WTC11 (cell line): ENCODE measurements at regions not wholly inside any gene's neighbourhood (a gene's known extent, or its start where the extent isn't known, plus 50 kb on each side); places are given as distances from the start of the nearest gene placed in this dataset.

Experiments used
- ATAC-seq: fragments of 200-7000 bp; cut with Tn5 transposase; 2 replicates; pipeline ENCODE4 v1.10.0; 2021; ENCODE audit warnings: mild to moderate bottlenecking, moderate library complexity
- CTCF ChIA-PET: fragments of 300-600 bp; sonication (Branson Sonifier 250); formaldehyde crosslinking; loops from one replicate; lab custom pipeline; 2021; ENCODE audit warnings: antibody characterized with exemption; lab: Charles Lee
- POLR2A ChIA-PET: fragments of 350-600 bp; sonication (Branson Sonifier 250); formaldehyde crosslinking; loops from one replicate; lab custom pipeline; 2021; ENCODE audit warnings: antibody characterized with exemption; lab: Charles Lee
- DNase-seq: peaks from one replicate; pipeline ENCODE4 v3.0.0; 2021; ENCODE audit warnings: low spot score
- H3K27ac Mint-ChIP-seq: 2 replicates; pipeline ENCODE4 v1.8.0; 2021; ENCODE audit warnings: mixed read lengths
- H3K27me3 Mint-ChIP-seq: 2 replicates; pipeline ENCODE4 v1.8.0; 2021; ENCODE audit warnings: low read depth, mild to moderate bottlenecking, moderate library complexity, mixed read lengths
- H3K36me3 Mint-ChIP-seq: 2 replicates; pipeline ENCODE4 v1.8.0; 2021; ENCODE audit warnings: mixed read lengths
- H3K4me1 Mint-ChIP-seq: 2 replicates; pipeline ENCODE4 v1.8.0; 2022; ENCODE audit warnings: mixed read lengths
- H3K4me3 Mint-ChIP-seq: 2 replicates; pipeline ENCODE4 v1.8.0; 2021; ENCODE audit warnings: mild to moderate bottlenecking, moderate library complexity, mixed read lengths
- H3K9me3 Mint-ChIP-seq: 2 replicates; pipeline ENCODE4 v1.8.0; 2021; ENCODE audit warnings: mixed read lengths
- AFF4 ChIP-seq: sonication (generic); formaldehyde crosslinking; IDR thresholded peaks from 2 replicates; pipeline ENCODE4 v1.8.1; 2023; ENCODE audit warnings: mild to moderate bottlenecking, missing genetic modification reagents, borderline replicate concordance
- ARID4B ChIP-seq: sonication (generic); formaldehyde crosslinking; IDR thresholded peaks from 2 replicates; pipeline ENCODE4 v1.8.0; 2023; ENCODE audit warnings: missing genetic modification reagents, mild to moderate bottlenecking, borderline replicate concordance
- CREB1 ChIP-seq: sonication (generic); formaldehyde crosslinking; IDR thresholded peaks from 2 replicates; pipeline ENCODE4 v1.8.0; 2023; ENCODE audit warnings: mild to moderate bottlenecking, missing genetic modification reagents
- CREM ChIP-seq: sonication (generic); formaldehyde crosslinking; IDR thresholded peaks from 2 replicates; pipeline ENCODE4 v1.8.1; 2022; ENCODE audit warnings: mild to moderate bottlenecking, missing genetic modification reagents, moderate library complexity
- FOXJ3 ChIP-seq: sonication (generic); formaldehyde crosslinking; IDR thresholded peaks from 2 replicates; pipeline ENCODE4 v1.9.0; 2021; ENCODE audit warnings: missing genetic modification reagents, mild to moderate bottlenecking, borderline replicate concordance
- FOXP1 ChIP-seq: sonication (generic); formaldehyde crosslinking; IDR thresholded peaks from 2 replicates; pipeline ENCODE4 v1.8.0; 2022; ENCODE audit warnings: missing genetic modification reagents, mild to moderate bottlenecking, moderate library complexity, borderline replicate concordance
- IRF1 ChIP-seq: sonication (generic); formaldehyde crosslinking; IDR thresholded peaks from 2 replicates; pipeline ENCODE4 v1.8.0; 2023; ENCODE audit warnings: missing genetic modification reagents
- KAT7 ChIP-seq: sonication (generic); formaldehyde crosslinking; IDR thresholded peaks from 2 replicates; pipeline ENCODE4 v1.8.1; 2023; ENCODE audit warnings: missing genetic modification reagents, mild to moderate bottlenecking, borderline replicate concordance
- MAX ChIP-seq: sonication (generic); formaldehyde crosslinking; IDR thresholded peaks from 2 replicates; pipeline ENCODE4 v1.8.0; 2022; ENCODE audit warnings: mild to moderate bottlenecking, missing genetic modification reagents
- NFATC4 ChIP-seq: fragments of 250-450 bp; sonication (Bioruptor Pico); IDR thresholded peaks from 2 replicates; pipeline ENCODE4 v1.9.0; 2021; ENCODE audit warnings: mild to moderate bottlenecking
- NR3C1 ChIP-seq: sonication (generic); formaldehyde crosslinking; conservative IDR thresholded peaks from 2 replicates; pipeline ENCODE4 v1.8.1; 2023; ENCODE audit warnings: low read depth, mild to moderate bottlenecking, missing genetic modification reagents
- PREB ChIP-seq: sonication (generic); formaldehyde crosslinking; IDR thresholded peaks from 2 replicates; pipeline ENCODE4 v1.8.1; 2022; ENCODE audit warnings: mild to moderate bottlenecking, missing genetic modification reagents, moderate library complexity, borderline replicate concordance
- RORB ChIP-seq: fragments of 250-450 bp; sonication (Bioruptor Pico); IDR thresholded peaks from 2 replicates; pipeline ENCODE4 v1.9.0; 2021; ENCODE audit warnings: mild to moderate bottlenecking
- SMAD3 ChIP-seq: sonication (generic); formaldehyde crosslinking; IDR thresholded peaks from 2 replicates; pipeline ENCODE4 v1.8.0; 2022; ENCODE audit warnings: missing genetic modification reagents, mild to moderate bottlenecking, borderline replicate concordance
- ZNF263 ChIP-seq: sonication (generic); formaldehyde crosslinking; IDR thresholded peaks from 2 replicates; pipeline ENCODE4 v1.8.1; 2022; ENCODE audit warnings: low read depth, mild to moderate bottlenecking, moderate library complexity, missing genetic modification reagents
- ZNF396 ChIP-seq: fragments of 250-450 bp; sonication (Bioruptor Pico); IDR thresholded peaks from 2 replicates; pipeline ENCODE4 v1.8.0; 2021; ENCODE audit warnings: mild to moderate bottlenecking, moderate library complexity, borderline replicate concordance
- ZNF416 ChIP-seq: fragments of 250-450 bp; sonication (Bioruptor Pico); IDR thresholded peaks from 2 replicates; pipeline ENCODE4 v1.9.0; 2021; ENCODE audit warnings: mild to moderate bottlenecking, inconsistent platforms
- ZNF425 ChIP-seq: fragments of 250-450 bp; sonication (Bioruptor Pico); conservative IDR thresholded peaks from 2 replicates; pipeline ENCODE4 v1.9.0; 2021; ENCODE audit warnings: mild to moderate bottlenecking

- TF ChIP-seq KAT7 (no peak), ZNF416 (CRISPR knock-in tag) (no peak), AFF4 (CRISPR knock-in tag) (no peak), ZNF263 (CRISPR knock-in tag) (no peak), ZNF425 (CRISPR knock-in tag) (no peak), ZNF396 (CRISPR knock-in tag) (no peak), MAX (CRISPR knock-in tag) (no peak), FOXJ3 (CRISPR knock-in tag) (no peak), SMAD3 (no peak), PREB (CRISPR knock-in tag) (no peak), IRF1 (CRISPR knock-in tag) (no peak), CREB1 (no peak), NR3C1 (no peak), RORB (no peak), NFATC4 (CRISPR knock-in tag) (no peak), CREM (CRISPR knock-in tag) (no peak), FOXP1 (CRISPR knock-in tag) (no peak), ARID4B (CRISPR knock-in tag) (no peak)
- ChIA-PET POLR2A (no interaction called here), CTCF (no interaction called here)
- Mint-ChIP-seq H3K4me3 (no peak overlapping the region), H3K27me3 (no peaks in the 10 kb centered on the region), H3K9me3 (peaks cover 2% of the 10 kb centered on the region), H3K36me3 (no peaks in the 10 kb centered on the region), H3K4me1 (no peaks in the 10 kb centered on the region), H3K27ac (no peak overlapping the region)
- ATAC-seq (no peak), DNase-seq (no peak)
Measured at GRCh38 chr4:34318773-34319172, 1925.5 kb downstream of the ARAP2 start.
